ENCODE measurements at regions not wholly inside any gene's neighbourhood (a gene's known extent, or its start where the extent isn't known, plus 50 kb on each side); places are given as distances from the start of the nearest gene placed in this dataset.

GRCh38 chr6:164243012-164243610 is 828.6 kb downstream of the QKI start:
- TF ChIP-seq TAF1 (IDR thresholded peaks at IDR 0.05; ENCODE audit: borderline replicate concordance, insufficient read depth, low read length) (no peak), FOXP2 (optimal IDR thresholded peaks at IDR 0.05; ENCODE audit: borderline replicate concordance, extremely low read depth, extremely low read length, insufficient read depth) (no peak), POLR2AphosphoS5 (IDR thresholded peaks at IDR 0.05; ENCODE audit: low read depth, low read length) (no peak)

DNA sequence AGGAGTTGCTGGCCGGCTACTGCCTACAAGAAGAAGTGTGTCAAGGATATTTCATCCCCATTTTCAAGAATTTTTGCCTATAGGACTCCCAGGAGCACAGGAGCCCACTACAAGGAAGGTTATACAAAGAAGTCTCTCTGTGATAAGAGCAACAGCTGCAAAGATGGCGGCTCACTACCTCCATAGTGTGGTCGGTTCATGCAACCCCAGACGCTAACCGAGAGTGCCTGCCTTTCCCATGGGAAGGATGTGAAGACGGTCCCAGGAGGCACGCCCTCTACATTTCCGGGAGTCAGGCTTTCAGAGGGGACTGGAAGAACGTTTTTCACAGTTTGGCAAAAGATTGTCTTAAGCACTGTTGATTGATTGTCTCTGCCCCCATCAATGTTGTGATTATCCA is 816.3 kb downstream of the QKI start:
- TF ChIP-seq POLR2AphosphoS5 (IDR thresholded peaks at IDR 0.05; ENCODE audit: low read depth, low read length), result no peak
- no peak for TF ChIP-seq SIN3A (IDR thresholded peaks at IDR 0.05; ENCODE audit: borderline replicate concordance, insufficient read depth, low read length)
- TF ChIP-seq FOXP2 (optimal IDR thresholded peaks at IDR 0.05; ENCODE audit: borderline replicate concordance, extremely low read depth, extremely low read length, insufficient read depth), result no peak
- no peak for TF ChIP-seq TAF1 (IDR thresholded peaks at IDR 0.05; ENCODE audit: borderline replicate concordance, insufficient read depth, low read length)
- TF ChIP-seq, protein P1, sequence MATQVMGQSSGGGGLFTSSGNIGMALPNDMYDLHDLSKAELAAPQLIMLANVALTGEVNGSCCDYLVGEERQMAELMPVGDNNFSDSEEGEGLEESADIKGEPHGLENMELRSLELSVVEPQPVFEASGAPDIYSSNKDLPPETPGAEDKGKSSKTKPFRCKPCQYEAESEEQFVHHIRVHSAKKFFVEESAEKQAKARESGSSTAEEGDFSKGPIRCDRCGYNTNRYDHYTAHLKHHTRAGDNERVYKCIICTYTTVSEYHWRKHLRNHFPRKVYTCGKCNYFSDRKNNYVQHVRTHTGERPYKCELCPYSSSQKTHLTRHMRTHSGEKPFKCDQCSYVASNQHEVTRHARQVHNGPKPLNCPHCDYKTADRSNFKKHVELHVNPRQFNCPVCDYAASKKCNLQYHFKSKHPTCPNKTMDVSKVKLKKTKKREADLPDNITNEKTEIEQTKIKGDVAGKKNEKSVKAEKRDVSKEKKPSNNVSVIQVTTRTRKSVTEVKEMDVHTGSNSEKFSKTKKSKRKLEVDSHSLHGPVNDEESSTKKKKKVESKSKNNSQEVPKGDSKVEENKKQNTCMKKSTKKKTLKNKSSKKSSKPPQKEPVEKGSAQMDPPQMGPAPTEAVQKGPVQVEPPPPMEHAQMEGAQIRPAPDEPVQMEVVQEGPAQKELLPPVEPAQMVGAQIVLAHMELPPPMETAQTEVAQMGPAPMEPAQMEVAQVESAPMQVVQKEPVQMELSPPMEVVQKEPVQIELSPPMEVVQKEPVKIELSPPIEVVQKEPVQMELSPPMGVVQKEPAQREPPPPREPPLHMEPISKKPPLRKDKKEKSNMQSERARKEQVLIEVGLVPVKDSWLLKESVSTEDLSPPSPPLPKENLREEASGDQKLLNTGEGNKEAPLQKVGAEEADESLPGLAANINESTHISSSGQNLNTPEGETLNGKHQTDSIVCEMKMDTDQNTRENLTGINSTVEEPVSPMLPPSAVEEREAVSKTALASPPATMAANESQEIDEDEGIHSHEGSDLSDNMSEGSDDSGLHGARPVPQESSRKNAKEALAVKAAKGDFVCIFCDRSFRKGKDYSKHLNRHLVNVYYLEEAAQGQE (IDR thresholded peaks at IDR 0.05; ENCODE audit: insufficient read depth in 1 of 2, low read depth in 2 of 2, low read length in 2 of 2), result no peak

DNA sequence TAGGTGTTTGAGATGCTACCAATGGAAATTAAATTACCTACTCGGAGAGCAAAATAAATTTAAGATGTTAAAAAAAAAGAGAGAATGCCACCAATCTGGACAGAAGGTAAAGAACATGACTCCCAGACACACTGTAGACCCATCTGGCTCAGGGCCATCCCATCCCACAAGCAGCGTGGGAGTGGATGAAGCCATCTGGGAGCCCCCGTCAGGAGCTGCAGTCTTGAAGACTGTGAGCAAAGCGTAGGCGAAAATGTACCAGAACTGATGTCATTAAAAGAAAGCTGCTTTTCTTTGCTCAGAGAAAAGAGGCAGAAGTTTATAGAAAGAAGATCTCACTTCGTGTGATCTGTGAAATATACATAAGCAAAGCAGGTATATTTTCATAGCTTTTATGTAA is 815.7 kb downstream of the QKI start:
- TF ChIP-seq, protein P1 (IDR thresholded peaks at IDR 0.05; ENCODE audit: insufficient read depth in 1 of 2, low read depth in 2 of 2, low read length in 2 of 2), result no peak
- TF ChIP-seq TAF1 (IDR thresholded peaks at IDR 0.05; ENCODE audit: borderline replicate concordance, insufficient read depth, low read length) (no peak), POLR2AphosphoS5 (IDR thresholded peaks at IDR 0.05; ENCODE audit: low read depth, low read length) (no peak), FOXP2 (optimal IDR thresholded peaks at IDR 0.05; ENCODE audit: borderline replicate concordance, extremely low read depth, extremely low read length, insufficient read depth) (no peak), SIN3A (IDR thresholded peaks at IDR 0.05; ENCODE audit: borderline replicate concordance, insufficient read depth, low read length) (no peak)

DNA sequence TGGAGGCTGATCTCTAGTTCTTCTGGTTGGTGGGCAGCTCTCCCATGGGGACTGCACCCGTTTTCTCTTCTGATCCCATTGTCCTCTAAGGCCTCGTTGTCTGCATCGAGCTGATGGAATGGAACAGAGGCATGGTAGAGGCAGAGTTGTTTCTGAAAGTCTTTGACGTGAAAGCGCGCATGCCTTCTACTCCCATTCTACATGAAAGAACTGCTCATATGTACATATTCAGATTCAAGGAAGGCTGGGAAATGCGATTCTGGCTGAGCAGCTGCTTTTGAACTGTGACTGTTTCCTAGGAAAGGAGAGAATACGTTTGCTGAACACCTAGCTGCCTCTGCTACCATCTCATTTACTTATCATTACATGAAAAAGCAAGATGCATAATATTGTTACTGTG is 815.2 kb downstream of the QKI start:
- TF ChIP-seq FOXP2 (optimal IDR thresholded peaks at IDR 0.05; ENCODE audit: borderline replicate concordance, extremely low read depth, extremely low read length, insufficient read depth) (no peak), SIN3A (IDR thresholded peaks at IDR 0.05; ENCODE audit: borderline replicate concordance, insufficient read depth, low read length) (no peak), TAF1 (IDR thresholded peaks at IDR 0.05; ENCODE audit: borderline replicate concordance, insufficient read depth, low read length) (no peak), POLR2AphosphoS5 (IDR thresholded peaks at IDR 0.05; ENCODE audit: low read depth, low read length) (no peak)
- TF ChIP-seq, protein P1 (IDR thresholded peaks at IDR 0.05; ENCODE audit: insufficient read depth in 1 of 2, low read depth in 2 of 2, low read length in 2 of 2), result no peak

- no peak for TF ChIP-seq SIN3A (IDR thresholded peaks at IDR 0.05; ENCODE audit: borderline replicate concordance, insufficient read depth, low read length)
- TF ChIP-seq, protein P1 (IDR thresholded peaks at IDR 0.05; ENCODE audit: insufficient read depth in 1 of 2, low read depth in 2 of 2, low read length in 2 of 2), result no peak
- no peak for TF ChIP-seq FOXP2 (optimal IDR thresholded peaks at IDR 0.05; ENCODE audit: borderline replicate concordance, extremely low read depth, extremely low read length, insufficient read depth)
- TF ChIP-seq TAF1 (IDR thresholded peaks at IDR 0.05; ENCODE audit: borderline replicate concordance, insufficient read depth, low read length), result no peak
- TF ChIP-seq POLR2AphosphoS5 (IDR thresholded peaks at IDR 0.05; ENCODE audit: low read depth, low read length), result no peak
Measured at GRCh38 chr6:164227952-164228522, 813.5 kb downstream of the QKI start.
